HAP-1 (cell line): ENCODE measurements at regions not wholly inside any gene's neighbourhood (a gene's known extent, or its start where the extent isn't known, plus 50 kb on each side); places are given as distances from the start of the nearest gene placed in this dataset.

Experiments used
- DNase-seq, 2 experiments: peaks; one replicate each; pipeline ENCODE4 v3.0.0-alpha.2; 2016 to 2020; ENCODE audit warnings: low spot score in 2 of 2
- H3K27me3 ChIP-seq: fragments of 250-450 bp; sonication (Bioruptor Pico); 2 replicates; pipeline ENCODE4 v1.5.1; 2020; ENCODE audit warnings: low read depth, mild to moderate bottlenecking, moderate library complexity
- H3K36me3 ChIP-seq: fragments of 250-450 bp; sonication (Bioruptor Pico); replicated peaks from 2 replicates; pipeline ENCODE4 v1.5.1; 2020; ENCODE audit warnings: mild to moderate bottlenecking
- H3K4me1 ChIP-seq: fragments of 250-450 bp; sonication (Bioruptor Pico); 2 replicates; pipeline ENCODE4 v1.5.1; 2020; ENCODE audit warnings: mild to moderate bottlenecking
- H3K4me3 ChIP-seq: fragments of 250-450 bp; sonication (Bioruptor Pico); 2 replicates; pipeline ENCODE4 v1.5.1; 2020; ENCODE audit warnings: mild to moderate bottlenecking, moderate library complexity
- H3K9me3 ChIP-seq: fragments of 250-450 bp; sonication (Bioruptor Pico); 2 replicates; pipeline ENCODE4 v1.5.1; 2020; ENCODE audit warnings: mild to moderate bottlenecking, moderate library complexity
- in situ Hi-C: fragments of 300-500 bp; cut with MboI; formaldehyde crosslinking; loops from 3 replicates; pipeline ENCODE4 v1.14.3; 2020; ENCODE audit warnings: low sequenced_read_pairs, inconsistent platforms, mixed read lengths

- DNase-seq, result no peak
- in situ Hi-C loops, result no loop called here
- H3K36me3 ChIP-seq, result no peaks in the 10 kb centered on the region
- H3K4me1 ChIP-seq, result no peaks in the 10 kb centered on the region
- H3K4me3 ChIP-seq, result no peak overlapping the region
- no peaks in the 10 kb centered on the region; the same call in 1 of the 2 replicates for H3K9me3 ChIP-seq
- H3K27me3 ChIP-seq, result peaks cover 8% of the 10 kb centered on the region; the same call in 1 of the 2 replicates
Observed at GRCh38 chr2:11029136-11029535, 117.4 kb downstream of the KCNF1 start.

- no peak overlapping the region for H3K4me3 ChIP-seq
- H3K27me3 ChIP-seq, result peaks cover 8% of the 10 kb centered on the region; the same call in 1 of the 2 replicates
- no peaks in the 10 kb centered on the region; the same call in 1 of the 2 replicates for H3K9me3 ChIP-seq
- no peaks in the 10 kb centered on the region for H3K36me3 ChIP-seq
- H3K4me1 ChIP-seq, result no peaks in the 10 kb centered on the region
- DNase-seq, result no peak
- in situ Hi-C loops, result no loop called here
Observed at GRCh38 chr2:11030036-11030435, 118.3 kb downstream of the KCNF1 start.

GRCh38 chr2:11030909-11031308 lies 119.2 kb downstream of the KCNF1 start:
- no peaks in the 10 kb centered on the region; the same call in 1 of the 2 replicates for H3K9me3 ChIP-seq
- no peaks in the 10 kb centered on the region for H3K36me3 ChIP-seq
- H3K4me3 ChIP-seq, result no peak overlapping the region
- peaks cover 8% of the 10 kb centered on the region; the same call in 1 of the 2 replicates for H3K27me3 ChIP-seq
- H3K4me1 ChIP-seq, result no peaks in the 10 kb centered on the region
- in situ Hi-C loops, result no loop called here
- no peak for DNase-seq

GRCh38 chr2:11031876-11032275 lies 120.1 kb downstream of the KCNF1 start:
- Histone ChIP-seq H3K27me3 (peaks cover 8% of the 10 kb centered on the region; the same call in 1 of the 2 replicates), H3K4me3 (no peak overlapping the region), H3K4me1 (no peaks in the 10 kb centered on the region), H3K9me3 (no peaks in the 10 kb centered on the region; the same call in 1 of the 2 replicates), H3K36me3 (no peaks in the 10 kb centered on the region)
- DNase-seq, result no peak
- in situ Hi-C loops, result no loop called here

GRCh38 chr2:11032396-11032795 lies 120.7 kb downstream of the KCNF1 start:
- no peaks in the 10 kb centered on the region; the same call in none of the 2 replicates for H3K9me3 ChIP-seq
- H3K4me1 ChIP-seq, result no peaks in the 10 kb centered on the region
- no peak overlapping the region for H3K4me3 ChIP-seq
- DNase-seq, result no peak
- no peaks in the 10 kb centered on the region for H3K36me3 ChIP-seq
- in situ Hi-C loops, result no loop called here
- H3K27me3 ChIP-seq, result peaks cover 8% of the 10 kb centered on the region; the same call in 1 of the 2 replicates

- Histone ChIP-seq H3K27me3 (peaks cover 8% of the 10 kb centered on the region; the same call in 1 of the 2 replicates), H3K4me3 (no peak overlapping the region), H3K36me3 (no peaks in the 10 kb centered on the region), H3K4me1 (no peaks in the 10 kb centered on the region), H3K9me3 (no peaks in the 10 kb centered on the region; the same call in none of the 2 replicates)
- DNase-seq, result no peak
- in situ Hi-C loops, result no loop called here
Observed at GRCh38 chr2:11033114-11033513, 121.4 kb downstream of the KCNF1 start.

GRCh38 chr2:11038641-11039040 lies 116.6 kb upstream of the SLC66A3 start:
- peaks cover 4% of the 10 kb centered on the region; the same call in 1 of the 2 replicates for H3K9me3 ChIP-seq
- H3K36me3 ChIP-seq, result no peaks in the 10 kb centered on the region
- H3K4me1 ChIP-seq, result peaks cover 5% of the 10 kb centered on the region; the same call in 1 of the 2 replicates
- no peaks in the 10 kb centered on the region for H3K27me3 ChIP-seq
- in situ Hi-C loops, result no loop called here
- H3K4me3 ChIP-seq, result no peak overlapping the region
- DNase-seq, result no peak

GRCh38 chr2:11040992-11041391 lies 114.3 kb upstream of the SLC66A3 start:
- Histone ChIP-seq H3K36me3 (no peaks in the 10 kb centered on the region), H3K4me3 (no peak overlapping the region), H3K27me3 (no peaks in the 10 kb centered on the region), H3K9me3 (peaks cover 4% of the 10 kb centered on the region; the same call in 1 of the 2 replicates), H3K4me1 (peaks cover 5% of the 10 kb centered on the region; the same call in 1 of the 2 replicates)
- no peak for DNase-seq
- in situ Hi-C loops, result no loop called here

- H3K4me1 ChIP-seq, result peaks cover 5% of the 10 kb centered on the region; the same call in 1 of the 2 replicates
- no peaks in the 10 kb centered on the region for H3K36me3 ChIP-seq
- no peak for DNase-seq
- in situ Hi-C loops, result no loop called here
- no peak overlapping the region for H3K4me3 ChIP-seq
- H3K9me3 ChIP-seq, result 0 out of 2 replicates have a peak, but pooled peaks cover 4% of the 10 kb centered on the region
- no peaks in the 10 kb centered on the region for H3K27me3 ChIP-seq
Observed at GRCh38 chr2:11042841-11043240, 112.4 kb upstream of the SLC66A3 start.

- H3K4me1 ChIP-seq, result peaks cover 5% of the 10 kb centered on the region; the same call in 1 of the 2 replicates
- in situ Hi-C loops, result no loop called here
- H3K27me3 ChIP-seq, result no peaks in the 10 kb centered on the region
- H3K36me3 ChIP-seq, result no peaks in the 10 kb centered on the region
- no peak for DNase-seq
- H3K4me3 ChIP-seq, result no peak overlapping the region
- 0 out of 2 replicates have a peak, but pooled peaks cover 4% of the 10 kb centered on the region for H3K9me3 ChIP-seq
Observed at GRCh38 chr2:11043245-11043644, 112.0 kb upstream of the SLC66A3 start.

- Histone ChIP-seq H3K4me1 (peaks cover 5% of the 10 kb centered on the region; the same call in 1 of the 2 replicates), H3K27me3 (no peaks in the 10 kb centered on the region), H3K4me3 (no peak overlapping the region), H3K36me3 (no peaks in the 10 kb centered on the region), H3K9me3 (0 out of 2 replicates have a peak, but pooled peaks cover 3% of the 10 kb centered on the region)
- in situ Hi-C loops, result no loop called here
- DNase-seq, result no peak
Observed at GRCh38 chr2:11044201-11044600, 111.1 kb upstream of the SLC66A3 start.

GRCh38 chr2:11045294-11045693 lies 110.0 kb upstream of the SLC66A3 start:
- H3K9me3 ChIP-seq, result no peaks in the 10 kb centered on the region
- H3K36me3 ChIP-seq, result no peaks in the 10 kb centered on the region
- no peak for DNase-seq
- no peak overlapping the region for H3K4me3 ChIP-seq
- no peaks in the 10 kb centered on the region for H3K27me3 ChIP-seq
- in situ Hi-C loops, result no loop called here
- H3K4me1 ChIP-seq, result peaks cover 5% of the 10 kb centered on the region; the same call in 1 of the 2 replicates

GRCh38 chr2:11048335-11049008 lies 106.8 kb upstream of the SLC66A3 start:
- Histone ChIP-seq H3K9me3 (no peaks in the 10 kb centered on the region), H3K4me1 (peaks cover 1% of the 10 kb centered on the region; the same call in 1 of the 2 replicates), H3K27me3 (no peaks in the 10 kb centered on the region), H3K36me3 (no peaks in the 10 kb centered on the region), H3K4me3 (no peak overlapping the region)
- in situ Hi-C loops, result no loop called here
- DNase-seq, result no peak

GRCh38 chr2:11050565-11050964 lies 104.7 kb upstream of the SLC66A3 start:
- no peaks in the 10 kb centered on the region for H3K36me3 ChIP-seq
- no peak overlapping the region for H3K4me3 ChIP-seq
- peaks cover 12% of the 10 kb centered on the region for H3K4me1 ChIP-seq
- no peak for DNase-seq
- no peaks in the 10 kb centered on the region for H3K9me3 ChIP-seq
- no peaks in the 10 kb centered on the region for H3K27me3 ChIP-seq
- in situ Hi-C loops, result no loop called here
